ENCODE measurements at regions not wholly inside any gene's neighbourhood (a gene's known extent, or its start where the extent isn't known, plus 50 kb on each side); places are given as distances from the start of the nearest gene placed in this dataset.

DNA sequence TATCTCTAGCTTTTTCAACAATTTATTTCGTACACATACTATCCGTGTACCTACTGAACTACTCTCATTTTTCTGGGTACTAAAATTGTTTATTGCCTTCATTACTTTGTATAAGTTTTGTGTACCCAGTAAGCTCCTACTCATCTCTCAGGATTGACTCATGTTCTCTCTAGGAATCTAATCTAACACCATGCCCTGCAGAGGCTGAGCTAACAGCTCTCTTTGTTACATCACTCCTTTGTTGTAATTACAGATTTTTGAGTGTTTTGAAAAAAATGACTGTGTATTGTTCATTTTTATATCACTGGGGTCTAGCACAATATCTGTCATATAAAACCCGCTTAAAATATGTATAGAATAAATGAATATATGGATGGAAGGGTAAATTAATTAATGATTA, 167.1 kb downstream of the ATP6V1G3 start:
- no peaks in the 10 kb centered on the region for H3K79me2 ChIP-seq (ENCODE audit: low read length)
- peaks cover 7% of the 10 kb centered on the region; the same call in 1 of the 2 replicates for H3K9me3 ChIP-seq (ENCODE audit: insufficient read depth, low read length)
- no peak overlapping the region for H3K4me3 ChIP-seq (ENCODE audit: low read length)
- H4K20me1 ChIP-seq (ENCODE audit: insufficient read depth, low read length): no peaks in the 10 kb centered on the region
- no peak for TF ChIP-seq EZH2phosphoT487 (IDR thresholded peaks at IDR 0.05; ENCODE audit: low read depth)
- TF ChIP-seq, protein P1, sequence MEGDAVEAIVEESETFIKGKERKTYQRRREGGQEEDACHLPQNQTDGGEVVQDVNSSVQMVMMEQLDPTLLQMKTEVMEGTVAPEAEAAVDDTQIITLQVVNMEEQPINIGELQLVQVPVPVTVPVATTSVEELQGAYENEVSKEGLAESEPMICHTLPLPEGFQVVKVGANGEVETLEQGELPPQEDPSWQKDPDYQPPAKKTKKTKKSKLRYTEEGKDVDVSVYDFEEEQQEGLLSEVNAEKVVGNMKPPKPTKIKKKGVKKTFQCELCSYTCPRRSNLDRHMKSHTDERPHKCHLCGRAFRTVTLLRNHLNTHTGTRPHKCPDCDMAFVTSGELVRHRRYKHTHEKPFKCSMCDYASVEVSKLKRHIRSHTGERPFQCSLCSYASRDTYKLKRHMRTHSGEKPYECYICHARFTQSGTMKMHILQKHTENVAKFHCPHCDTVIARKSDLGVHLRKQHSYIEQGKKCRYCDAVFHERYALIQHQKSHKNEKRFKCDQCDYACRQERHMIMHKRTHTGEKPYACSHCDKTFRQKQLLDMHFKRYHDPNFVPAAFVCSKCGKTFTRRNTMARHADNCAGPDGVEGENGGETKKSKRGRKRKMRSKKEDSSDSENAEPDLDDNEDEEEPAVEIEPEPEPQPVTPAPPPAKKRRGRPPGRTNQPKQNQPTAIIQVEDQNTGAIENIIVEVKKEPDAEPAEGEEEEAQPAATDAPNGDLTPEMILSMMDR (IDR thresholded peaks at IDR 0.05; ENCODE audit: low read depth, low read length): no peak
- H3K9ac ChIP-seq (ENCODE audit: low read length): no peak overlapping the region
- no peak overlapping the region for H3K27ac ChIP-seq (ENCODE audit: low read length)
- H3K4me2 ChIP-seq (ENCODE audit: low read length): no peak overlapping the region
- no peaks in the 10 kb centered on the region for H3K4me1 ChIP-seq (ENCODE audit: low read length)
- no peaks in the 10 kb centered on the region for H3K27me3 ChIP-seq (ENCODE audit: low read depth, low read length)
- H3K36me3 ChIP-seq (replicated peaks; ENCODE audit: low read depth, low read length): peaks cover 10% of the 10 kb centered on the region
- H2AFZ ChIP-seq (ENCODE audit: low read depth, low read length): no peak overlapping the region

All from OCI-LY3 (cell line).